ENCODE measurements at regions not wholly inside any gene's neighbourhood (a gene's known extent, or its start where the extent isn't known, plus 50 kb on each side); places are given as distances from the start of the nearest gene placed in this dataset.

- Histone ChIP-seq H3K9me3 (peaks cover 0 to 12% (median 8%) of the 10 kb centered on the region in 4 donors), H3K27me3 (no peaks in the 10 kb centered on the region), H3K4me1 (peaks cover 4 to 29% (median 16%) of the 10 kb centered on the region in 4 donors), H3K36me3 (no peaks in the 10 kb centered on the region), H3K27ac (peak overlapping the region in 4 of 5 donors; percentile 31 to 70 (median 59)), H3K4me3 (no peak overlapping the region)
- intact Hi-C loops (cut with DNase I; ENCODE audit: low total_unique reads) = no loop called here
- 83 to 96% (median 95%) methylated on average over 1 of the region's 1 CpG for WGBS, 5 donors
- DNase-seq = no peak
- TF ChIP-seq, protein P1, sequence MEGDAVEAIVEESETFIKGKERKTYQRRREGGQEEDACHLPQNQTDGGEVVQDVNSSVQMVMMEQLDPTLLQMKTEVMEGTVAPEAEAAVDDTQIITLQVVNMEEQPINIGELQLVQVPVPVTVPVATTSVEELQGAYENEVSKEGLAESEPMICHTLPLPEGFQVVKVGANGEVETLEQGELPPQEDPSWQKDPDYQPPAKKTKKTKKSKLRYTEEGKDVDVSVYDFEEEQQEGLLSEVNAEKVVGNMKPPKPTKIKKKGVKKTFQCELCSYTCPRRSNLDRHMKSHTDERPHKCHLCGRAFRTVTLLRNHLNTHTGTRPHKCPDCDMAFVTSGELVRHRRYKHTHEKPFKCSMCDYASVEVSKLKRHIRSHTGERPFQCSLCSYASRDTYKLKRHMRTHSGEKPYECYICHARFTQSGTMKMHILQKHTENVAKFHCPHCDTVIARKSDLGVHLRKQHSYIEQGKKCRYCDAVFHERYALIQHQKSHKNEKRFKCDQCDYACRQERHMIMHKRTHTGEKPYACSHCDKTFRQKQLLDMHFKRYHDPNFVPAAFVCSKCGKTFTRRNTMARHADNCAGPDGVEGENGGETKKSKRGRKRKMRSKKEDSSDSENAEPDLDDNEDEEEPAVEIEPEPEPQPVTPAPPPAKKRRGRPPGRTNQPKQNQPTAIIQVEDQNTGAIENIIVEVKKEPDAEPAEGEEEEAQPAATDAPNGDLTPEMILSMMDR (IDR thresholded peaks at IDR 0.05) = no peak
- TF ChIP-seq POLR2A (IDR thresholded peaks at IDR 0.05) (no peak), EP300 (IDR thresholded peaks at IDR 0.05) (no peak), POLR2AphosphoS5 (IDR thresholded peaks at IDR 0.05) (no peak)
Observed at GRCh38 chr6:79374308-79374707, 139.8 kb upstream of the HMGN3 start.

DNA sequence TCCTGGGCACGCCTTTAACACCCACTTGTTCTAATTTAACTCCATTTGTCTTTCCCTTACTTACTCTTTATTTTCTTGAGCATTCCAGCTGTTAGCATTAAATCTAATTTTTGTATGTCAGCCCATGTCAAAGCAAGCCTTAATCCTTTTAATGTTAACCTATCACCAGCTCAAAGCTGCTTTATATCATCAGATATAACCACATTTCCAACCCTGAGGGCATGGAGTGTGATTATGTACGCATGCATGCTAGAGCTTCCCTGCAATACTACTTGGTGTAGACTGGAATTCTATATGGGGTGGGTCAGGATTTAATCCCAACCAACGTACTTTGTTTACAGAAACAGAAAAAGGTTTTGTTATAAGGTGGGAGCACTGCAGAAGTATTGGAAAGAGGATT is 139.4 kb upstream of the HMGN3 start:
- Histone ChIP-seq H3K4me3 (no peak overlapping the region), H3K27ac (peak overlapping the region in 4 of 5 donors; percentile 31 to 70 (median 59)), H3K36me3 (no peaks in the 10 kb centered on the region), H3K9me3 (peaks cover 0 to 16% (median 10%) of the 10 kb centered on the region in 4 donors), H3K4me1 (peaks cover 4 to 29% (median 16%) of the 10 kb centered on the region in 4 donors), H3K27me3 (no peaks in the 10 kb centered on the region)
- WGBS, 5 donors = 31 to 52% (median 38%) methylated on average over 3 of the region's 3 CpGs
- intact Hi-C loops (cut with DNase I; ENCODE audit: low total_unique reads) = no loop called here
- TF ChIP-seq, protein P1 (IDR thresholded peaks at IDR 0.05) = no peak
- no peak for TF ChIP-seq POLR2A (IDR thresholded peaks at IDR 0.05)
- no peak for TF ChIP-seq EP300 (IDR thresholded peaks at IDR 0.05)
- no peak for TF ChIP-seq POLR2AphosphoS5 (IDR thresholded peaks at IDR 0.05)
- peak in 1 of 2 donors; percentile 10 for DNase-seq

DNA sequence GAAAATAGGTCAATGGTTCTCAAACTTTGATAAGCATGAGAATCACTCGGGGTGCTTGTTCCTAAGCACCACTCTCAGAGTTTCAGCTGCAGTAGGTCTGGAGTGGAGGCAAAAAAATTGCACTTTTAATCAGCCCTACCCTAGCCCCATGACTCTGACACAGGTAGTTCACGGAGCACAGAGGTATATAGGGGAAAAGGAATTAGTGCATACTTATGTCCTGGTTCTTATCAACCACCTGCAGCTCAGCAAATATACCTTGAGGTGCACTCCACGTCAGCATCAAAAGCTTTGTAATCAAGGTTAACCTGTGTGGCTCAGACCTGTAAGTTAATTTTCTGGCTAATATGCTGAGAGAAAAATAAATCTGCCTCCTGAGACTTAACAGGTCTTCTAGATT is 138.8 kb upstream of the HMGN3 start:
- intact Hi-C loops (cut with DNase I; ENCODE audit: low total_unique reads) = no loop called here
- Histone ChIP-seq H3K27ac (peak overlapping the region; percentile 45 to 72 (median 61)), H3K27me3 (no peaks in the 10 kb centered on the region), H3K4me1 (peaks cover 4 to 28% (median 15%) of the 10 kb centered on the region in 4 donors), H3K36me3 (no peaks in the 10 kb centered on the region), H3K9me3 (peaks cover 0 to 22% (median 16%) of the 10 kb centered on the region in 4 donors), H3K4me3 (no peak overlapping the region)
- TF ChIP-seq POLR2AphosphoS5 (IDR thresholded peaks at IDR 0.05) = peak in 2 of 3 donors; percentile 51 to 71
- TF ChIP-seq, protein P1 (IDR thresholded peaks at IDR 0.05) = no peak
- DNase-seq = peak; percentile 53 to 86
- 25 to 62% (median 40%) methylated on average over 3 of the region's 3 CpGs for WGBS, 5 donors

GRCh38 chr6:79372757-79373156 is 138.3 kb upstream of the HMGN3 start:
- H3K4me1 ChIP-seq = peaks cover 2 to 23% (median 12%) of the 10 kb centered on the region in 4 donors
- no peak for TF ChIP-seq EP300 (IDR thresholded peaks at IDR 0.05)
- no peak for TF ChIP-seq POLR2AphosphoS5 (IDR thresholded peaks at IDR 0.05)
- TF ChIP-seq POLR2A (IDR thresholded peaks at IDR 0.05) = no peak
- TF ChIP-seq, protein P1 (IDR thresholded peaks at IDR 0.05) = no peak
- H3K27me3 ChIP-seq = no peaks in the 10 kb centered on the region
- no peak for DNase-seq
- WGBS, 5 donors = 49 to 76% (median 62%) methylated on average over 1 of the region's 1 CpG
- peak overlapping the region; percentile 45 to 70 (median 61) for H3K27ac ChIP-seq
- no peaks in the 10 kb centered on the region for H3K36me3 ChIP-seq
- H3K4me3 ChIP-seq = no peak overlapping the region
- H3K9me3 ChIP-seq = peaks cover 0 to 27% (median 21%) of the 10 kb centered on the region in 4 donors
- intact Hi-C loops (cut with DNase I; ENCODE audit: low total_unique reads) = no loop called here

Data from stomach (tissue), 8 donors.